ENCODE measurements at regions not wholly inside any gene's neighbourhood (a gene's known extent, or its start where the extent isn't known, plus 50 kb on each side); places are given as distances from the start of the nearest gene placed in this dataset.

GRCh38 chr4:100098011-100098545 is 92.2 kb downstream of the DDIT4L start:
- in situ Hi-C loops (cut with MboI; ENCODE audit: low pct_ligation_motif_present in 1 of 4, low pct_unique_long_range_greater_than_20kb in 1 of 4, low sequenced_read_pairs in 3 of 4): no loop called here
- no peaks in the 10 kb centered on the region for H3K36me3 ChIP-seq
- DNase-seq: no peak
- no peak overlapping the region for H3K27ac ChIP-seq
- no peak overlapping the region for H3K4me3 ChIP-seq
- intact Hi-C loops (cut with DNase I; ENCODE audit: low total_unique reads): no loop called here
- H3K4me1 ChIP-seq: peaks cover 0 to 8% (median 4%) of the 10 kb centered on the region in 4 donors
- WGBS, 2 donors (ENCODE audit: low coverage in 1 of 2): 73 to 85% methylated on average over 6 to 7 of the region's 7 CpGs
- H3K9me3 ChIP-seq: no peaks in the 10 kb centered on the region
- TF ChIP-seq POLR2AphosphoS5 (IDR thresholded peaks at IDR 0.05) (no peak), EP300 (IDR thresholded peaks at IDR 0.05; ENCODE audit: low read depth) (no peak), POLR2A (IDR thresholded peaks at IDR 0.05) (no peak), CTCF (IDR thresholded peaks at IDR 0.05) (no peak)
- no peaks in the 10 kb centered on the region for H3K27me3 ChIP-seq

GRCh38 chr4:100095729-100096595 is 94.3 kb downstream of the DDIT4L start:
- Histone ChIP-seq H3K9me3 (no peaks in the 10 kb centered on the region), H3K4me3 (no peak overlapping the region), H3K36me3 (no peaks in the 10 kb centered on the region), H3K27ac (no peak overlapping the region), H3K4me1 (peaks cover 0 to 9% (median 5%) of the 10 kb centered on the region in 4 donors), H3K27me3 (no peaks in the 10 kb centered on the region)
- peak; percentile 33 for DNase-seq
- intact Hi-C loops (cut with DNase I; ENCODE audit: low total_unique reads): no loop called here
- in situ Hi-C loops (cut with MboI; ENCODE audit: low pct_ligation_motif_present in 1 of 4, low pct_unique_long_range_greater_than_20kb in 1 of 4, low sequenced_read_pairs in 3 of 4): no loop called here
- WGBS, 2 donors (ENCODE audit: low coverage in 1 of 2): 14% methylated on average over 7 of the region's 7 CpGs
- TF ChIP-seq POLR2AphosphoS5 (IDR thresholded peaks at IDR 0.05) (no peak), CTCF (IDR thresholded peaks at IDR 0.05) (peak; percentile 34 to 66 (median 48))

DNA sequence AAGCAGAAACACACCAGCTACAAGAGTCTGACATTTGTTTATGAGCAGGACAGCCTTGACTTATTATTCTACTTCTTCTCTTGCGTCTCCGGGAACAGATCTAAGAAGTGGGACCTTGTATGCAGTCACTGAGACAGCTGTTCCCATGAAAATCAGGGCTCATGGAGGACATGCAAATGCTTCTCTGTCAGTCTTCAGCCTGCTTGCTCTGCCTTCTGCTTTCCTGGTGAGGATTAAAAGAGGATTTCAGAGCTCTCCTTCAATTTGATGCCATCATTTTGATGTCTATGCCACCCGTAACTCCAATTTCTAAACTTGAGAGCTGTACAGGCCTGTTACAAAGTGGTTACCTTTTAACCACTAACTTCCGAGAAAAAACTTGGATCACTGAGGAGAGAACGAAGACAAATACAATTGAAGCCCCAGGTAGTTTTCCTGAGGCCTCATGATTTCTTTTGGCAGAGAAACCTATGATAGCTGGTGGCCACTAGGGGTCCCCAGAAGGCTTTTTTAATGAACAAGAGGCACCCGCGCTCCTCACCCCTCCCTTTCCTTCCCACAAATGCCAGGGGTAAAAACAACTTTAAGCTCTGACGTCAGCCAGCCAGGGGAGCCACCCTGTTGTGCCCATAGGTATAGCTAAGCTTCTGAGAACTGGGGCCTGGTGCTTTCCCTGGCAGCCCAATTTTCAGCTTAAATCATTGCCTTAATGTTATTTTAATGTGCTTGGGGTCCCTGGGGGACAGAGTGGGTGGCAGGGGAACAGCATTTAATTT is 97.0 kb downstream of the DDIT4L start:
- no peak for TF ChIP-seq POLR2AphosphoS5 (IDR thresholded peaks at IDR 0.05)
- peak; percentile 55 to 83 (median 79) for TF ChIP-seq CTCF (IDR thresholded peaks at IDR 0.05)
- no peak for TF ChIP-seq POLR2A (IDR thresholded peaks at IDR 0.05)
- in situ Hi-C loops (cut with MboI; ENCODE audit: low pct_ligation_motif_present in 1 of 4, low pct_unique_long_range_greater_than_20kb in 1 of 4, low sequenced_read_pairs in 3 of 4) (no loop called here), intact Hi-C loops (cut with DNase I; ENCODE audit: low total_unique reads) (no loop called here)
- H3K9me3 ChIP-seq: no peaks in the 10 kb centered on the region
- H3K27me3 ChIP-seq: no peaks in the 10 kb centered on the region
- H3K36me3 ChIP-seq: no peaks in the 10 kb centered on the region
- H3K4me3 ChIP-seq: no peak overlapping the region
- peaks cover 0 to 9% (median 5%) of the 10 kb centered on the region in 4 donors for H3K4me1 ChIP-seq
- DNase-seq: peak; percentile 77
- H3K27ac ChIP-seq: peak overlapping the region in 1 of 4 donors; percentile 49
- WGBS, 2 donors (ENCODE audit: low coverage in 1 of 2): 28 to 58% methylated on average over 3 to 8 of the region's 8 CpGs

DNA sequence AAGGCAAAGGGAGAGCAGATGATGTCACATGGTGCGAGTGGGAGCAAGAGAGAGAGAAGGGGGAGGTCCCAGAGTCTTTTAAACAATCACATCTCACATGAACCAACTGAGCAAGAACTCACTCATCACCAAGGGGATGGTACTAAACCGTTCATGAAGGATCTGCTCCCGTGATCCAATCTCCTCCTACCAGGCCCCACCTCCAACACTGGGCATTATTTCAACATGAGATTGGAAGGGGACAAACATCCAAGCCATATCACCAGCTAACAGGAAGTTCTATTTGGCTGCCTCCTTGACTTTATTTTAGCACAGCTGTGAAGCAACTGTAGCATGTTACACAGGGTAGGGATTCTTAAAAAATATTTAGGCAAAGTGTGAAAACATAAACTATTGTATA is 102.5 kb downstream of the DDIT4L start:
- in situ Hi-C loops (cut with MboI; ENCODE audit: low pct_ligation_motif_present in 1 of 4, low pct_unique_long_range_greater_than_20kb in 1 of 4, low sequenced_read_pairs in 3 of 4) (no loop called here), intact Hi-C loops (cut with DNase I; ENCODE audit: low total_unique reads) (no loop called here)
- Histone ChIP-seq H3K27ac (no peak overlapping the region), H3K4me1 (no peaks in the 10 kb centered on the region), H3K4me3 (no peak overlapping the region), H3K27me3 (no peaks in the 10 kb centered on the region), H3K36me3 (no peaks in the 10 kb centered on the region), H3K9me3 (no peaks in the 10 kb centered on the region)
- TF ChIP-seq CTCF (IDR thresholded peaks at IDR 0.05) (no peak), POLR2A (IDR thresholded peaks at IDR 0.05) (no peak), EP300 (IDR thresholded peaks at IDR 0.05; ENCODE audit: low read depth) (no peak), POLR2AphosphoS5 (IDR thresholded peaks at IDR 0.05) (no peak)
- no peak for DNase-seq
- WGBS, 2 donors (ENCODE audit: low coverage in 1 of 2): 62% methylated on average over 3 of the region's 3 CpGs; no CpG with 5 or more reads in 1 of the 2 donors
